GM21717 (cell line): ENCODE measurements at regions not wholly inside any gene's neighbourhood (a gene's known extent, or its start where the extent isn't known, plus 50 kb on each side); places are given as distances from the start of the nearest gene placed in this dataset.
"Not testable (repeated sequence)": the region's sequence is repeated elsewhere in the genome, so short reads cannot be mapped to it uniquely, and the experiment has no call there.

Source experiments
- ATAC-seq: cut with Tn5 transposase; IDR thresholded peaks from one replicate; pipeline ENCODE4 v1.9.1; 2021; ENCODE audit warnings: mild to moderate bottlenecking, moderate library complexity; ENCODE audit not compliant: unreplicated experiment

GRCh38 chr18:54433368-54433767 is 75.7 kb downstream of the C18orf54 start:
- no peak for ATAC-seq

- ATAC-seq: no peak
These were observed 76.2 kb downstream of the C18orf54 start for GRCh38 chr18:54433857-54434256.

GRCh38 chr18:54434453-54434852 is 76.7 kb downstream of the C18orf54 start:
- ATAC-seq: no peak

- ATAC-seq: no peak
These were observed 78.8 kb downstream of the C18orf54 start for GRCh38 chr18:54436501-54436900.

- ATAC-seq: no peak
These were observed 82.6 kb downstream of the C18orf54 start for GRCh38 chr18:54440292-54440691.

GRCh38 chr18:54444319-54444914 is 86.7 kb downstream of the C18orf54 start:
- ATAC-seq: peak; percentile 90

GRCh38 chr18:54453996-54454395 is 96.3 kb downstream of the C18orf54 start:
- ATAC-seq: no peak

GRCh38 chr18:54465502-54465901 is 107.8 kb downstream of the C18orf54 start:
- no peak for ATAC-seq

- no peak for ATAC-seq
These were observed 108.7 kb downstream of the C18orf54 start for GRCh38 chr18:54466248-54467005.

GRCh38 chr18:54479365-54479764 is 111.7 kb upstream of the DYNAP start:
- ATAC-seq: no peak

- ATAC-seq: no peak
These were observed 110.4 kb upstream of the DYNAP start for GRCh38 chr18:54480616-54481015.

- ATAC-seq: not testable (repeated sequence)
These were observed 88.6 kb upstream of the DYNAP start for GRCh38 chr18:54502451-54502850.

GRCh38 chr18:54503131-54503894 is 87.7 kb upstream of the DYNAP start:
- ATAC-seq: no peak

- ATAC-seq: no peak
These were observed 84.4 kb upstream of the DYNAP start for GRCh38 chr18:54506516-54507261.

- no peak for ATAC-seq
These were observed 81.3 kb upstream of the DYNAP start for GRCh38 chr18:54509793-54510192.

GRCh38 chr18:54515149-54515548 is 75.9 kb upstream of the DYNAP start:
- ATAC-seq: no peak

GRCh38 chr18:54517521-54517920 is 73.5 kb upstream of the DYNAP start:
- ATAC-seq: no peak

GRCh38 chr18:54521846-54522245 is 69.2 kb upstream of the DYNAP start:
- ATAC-seq: no peak

GRCh38 chr18:54528942-54529376 is 62.1 kb upstream of the DYNAP start:
- no peak for ATAC-seq

- ATAC-seq: no peak
These were observed 61.6 kb upstream of the DYNAP start for GRCh38 chr18:54529444-54529843.

GRCh38 chr18:54530285-54530684 is 60.8 kb upstream of the DYNAP start:
- ATAC-seq: no peak
